ENCODE measurements at regions not wholly inside any gene's neighbourhood (a gene's known extent, or its start where the extent isn't known, plus 50 kb on each side); places are given as distances from the start of the nearest gene placed in this dataset.

DNA sequence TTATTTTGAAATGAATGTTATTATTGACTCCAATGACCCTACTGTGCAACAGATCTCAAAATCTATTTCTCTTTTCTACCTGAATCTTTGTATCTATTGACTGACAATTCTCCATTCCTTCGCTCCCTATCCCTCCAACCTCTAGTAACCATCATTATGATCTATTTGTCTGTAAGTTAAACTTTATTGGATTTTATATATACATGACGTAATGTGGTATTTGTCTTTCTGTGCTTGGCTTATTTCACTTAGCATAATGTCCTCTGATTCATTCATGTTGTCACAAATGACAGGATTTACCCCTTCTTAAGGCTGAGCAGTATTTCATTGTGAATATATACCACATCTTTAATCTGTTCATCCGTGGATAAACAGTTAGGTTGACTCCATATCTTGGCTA, 200.4 kb upstream of the SORCS1 start:
- H4K91ac ChIP-seq (ENCODE audit: insufficient read depth, low read depth, low read length) = no peak overlapping the region
- no peaks in the 10 kb centered on the region for H3K4me1 ChIP-seq (ENCODE audit: control insufficient read depth, insufficient read depth, low read length)
- H2BK120ac ChIP-seq (ENCODE audit: low read depth, low read length) = no peak overlapping the region
- no peak overlapping the region for H3K18ac ChIP-seq (ENCODE audit: low read depth, low read length)
- H2AFZ ChIP-seq (replicated peaks; ENCODE audit: low read length, poor library complexity) = no peak overlapping the region
- intact Hi-C loops (cut with micrococcal nuclease) (no loop called here), dilution Hi-C loops (cut with HindIII; ENCODE audit: low sequenced_read_pairs, unreplicated experiment) (no loop called here), in situ Hi-C loops (cut with MboI; ENCODE audit: low sequenced_read_pairs) (no loop called here)
- H3K14ac ChIP-seq (replicated peaks; ENCODE audit: low read depth, low read length) = no peak overlapping the region
- no peak overlapping the region for H3K27ac ChIP-seq (ENCODE audit: insufficient read depth, low read length)
- no peak overlapping the region for H3K4ac ChIP-seq (ENCODE audit: low read depth, low read length)
- H4K8ac ChIP-seq (ENCODE audit: low read depth in 2 of 2, low read length in 2 of 2) = no peak overlapping the region
- no peak for DNase-seq
- no peaks in the 10 kb centered on the region for H3K27me3 ChIP-seq (ENCODE audit: control insufficient read depth, insufficient read depth, low read length)
- H2BK15ac ChIP-seq (ENCODE audit: low read depth, low read length) = no peak overlapping the region
- H2AK9ac ChIP-seq (replicated peaks; ENCODE audit: low read depth, low read length, poor library complexity) = no peak overlapping the region
- TF ChIP-seq MAZ (IDR thresholded peaks at IDR 0.05; ENCODE audit: borderline replicate concordance, low read depth, low read length) = no peak
- no peak for TF ChIP-seq POLR2A (IDR thresholded peaks at IDR 0.05; ENCODE audit: low read depth, low read length)
- no peak for TF ChIP-seq MAFK (IDR thresholded peaks at IDR 0.05; ENCODE audit: low read depth, low read length)
- no peak for TF ChIP-seq CEBPB (IDR thresholded peaks at IDR 0.05; ENCODE audit: low read depth, low read length)
- TF ChIP-seq RFX5 (IDR thresholded peaks at IDR 0.05; ENCODE audit: low read depth, low read length) = no peak
- TF ChIP-seq RAD21 (IDR thresholded peaks at IDR 0.05; ENCODE audit: low read length) = no peak
- no peak for TF ChIP-seq USF2 (IDR thresholded peaks at IDR 0.05; ENCODE audit: low read depth, low read length)
- no peak for TF ChIP-seq BHLHE40 (IDR thresholded peaks at IDR 0.05; ENCODE audit: low read depth, low read length)
- no peak for TF ChIP-seq SMC3 (IDR thresholded peaks at IDR 0.05; ENCODE audit: low read depth, low read length)
- no peaks in the 10 kb centered on the region for H3K9me1 ChIP-seq (ENCODE audit: insufficient read depth, low read length)
- H2AK5ac ChIP-seq (ENCODE audit: low read depth, low read length) = no peak overlapping the region
- ChIA-PET CTCF (no interaction called here), POLR2A (ENCODE audit: unreplicated experiment) (no interaction called here)
- no TSS peak for BruUV-seq (replicated peaks)
- H3K79me1 ChIP-seq (ENCODE audit: low read depth in 1 of 2, low read length in 2 of 2) = no peaks in the 10 kb centered on the region
- H2BK20ac ChIP-seq (ENCODE audit: low read depth, low read length) = no peak overlapping the region
- no peak overlapping the region for H3K4me3 ChIP-seq (ENCODE audit: insufficient read depth, low read depth, low read length)
- no peak overlapping the region for H3K56ac ChIP-seq (ENCODE audit: extremely low read depth, insufficient read depth, low read length)
- no CpG with 5 or more reads among the region's 3 CpGs for WGBS, 2 experiments (ENCODE audit: extremely low coverage in 2 of 2, insufficient read length in 1 of 2)
- H4K5ac ChIP-seq (ENCODE audit: low read depth, low read length) = no peak overlapping the region
- no peak overlapping the region for H2BK5ac ChIP-seq (ENCODE audit: low read depth, low read length, poor library complexity, severe bottlenecking)
- H3K4me2 ChIP-seq (ENCODE audit: low read depth, low read length) = no peak overlapping the region
- no peak for ATAC-seq (ENCODE audit: low read depth)
- no peak overlapping the region for H3K9ac ChIP-seq (ENCODE audit: low read depth, low read length)
- no peaks in the 10 kb centered on the region for H3K36me3 ChIP-seq (ENCODE audit: control insufficient read depth, insufficient read depth, low read length)
- no peaks in the 10 kb centered on the region for H4K20me1 ChIP-seq (ENCODE audit: insufficient read depth, low read length)
- peaks cover 3% of the 10 kb centered on the region; the same call in 1 of the 2 replicates for H3K9me3 ChIP-seq (ENCODE audit: control insufficient read depth, insufficient read depth, low read length)
- no peak overlapping the region for H3K23ac ChIP-seq (ENCODE audit: low read depth, low read length)

All from IMR-90 (cell line).